Stimulated activated naive CD8-positive, alpha-beta T cell treated with anti-CD3 and anti-CD28 coated beads, Interleukin-15, amount 100 ng/mL, for 72 hours (primary cell): ENCODE measurements at regions not wholly inside any gene's neighbourhood (a gene's known extent, or its start where the extent isn't known, plus 50 kb on each side); places are given as distances from the start of the nearest gene placed in this dataset.

Experiments
- ATAC-seq: fragments of 150-1000 bp; cut with Tn5 transposase; 2 replicates; pipeline ENCODE4 v1.10.0; 2021; ENCODE audit warnings: mild to moderate bottlenecking, moderate library complexity
- DNase-seq, 2 donors: peaks; one replicate each; pipeline ENCODE4 v3.0.0; 2021 to 2022
- H3K27ac Mint-ChIP-seq, 2 donors: one replicate each; pipeline ENCODE4 v1.8.0; 2022; ENCODE audit warnings: mild to moderate bottlenecking in 2 of 2, mixed read lengths in 2 of 2, moderate library complexity in 2 of 2
- H3K27me3 Mint-ChIP-seq: one replicate; pipeline ENCODE4 v1.8.0; 2022; ENCODE audit warnings: mixed read lengths
- H3K4me1 Mint-ChIP-seq: one replicate; pipeline ENCODE4 v1.8.0; 2022; ENCODE audit warnings: mild to moderate bottlenecking, mixed read lengths
- H3K4me3 Mint-ChIP-seq, 2 donors: one replicate each; pipeline ENCODE4 v1.8.0; 2022; ENCODE audit warnings: mild to moderate bottlenecking in 2 of 2, mixed read lengths in 2 of 2, moderate library complexity in 1 of 2
- H3K9me3 Mint-ChIP-seq, 2 donors: one replicate each; pipeline ENCODE4 v1.8.0; 2022; ENCODE audit warnings: mixed read lengths in 2 of 2

- Mint-ChIP-seq H3K4me3 (no peak overlapping the region), H3K27ac (no peak overlapping the region), H3K4me1 (no peaks in the 10 kb centered on the region), H3K9me3 (no peaks in the 10 kb centered on the region), H3K27me3 (no peaks in the 10 kb centered on the region)
- ATAC-seq (no peak), DNase-seq (no peak)
Measured at GRCh38 chrX:103158317-103158621, 56.6 kb upstream of the BEX4 start.

GRCh38 chrX:103157496-103158316, 57.2 kb upstream of the BEX4 start:
- ATAC-seq, result no peak
- H3K27me3 Mint-ChIP-seq, result no peaks in the 10 kb centered on the region
- peaks cover under 1% of the 10 kb centered on the region for H3K4me1 Mint-ChIP-seq
- H3K4me3 Mint-ChIP-seq, result no peak overlapping the region
- H3K9me3 Mint-ChIP-seq, result no peaks in the 10 kb centered on the region
- no peak overlapping the region for H3K27ac Mint-ChIP-seq
- peak in 1 of 2 donors; percentile 8 for DNase-seq

GRCh38 chrX:103155201-103155600, 59.7 kb upstream of the BEX4 start:
- ATAC-seq, result no peak
- Mint-ChIP-seq H3K4me3 (no peak overlapping the region), H3K27ac (no peak overlapping the region), H3K27me3 (no peaks in the 10 kb centered on the region), H3K9me3 (no peaks in the 10 kb centered on the region), H3K4me1 (peaks cover 8% of the 10 kb centered on the region)
- no peak for DNase-seq

GRCh38 chrX:103153661-103154060, 60.7 kb upstream of the NXF3 start:
- Mint-ChIP-seq H3K4me3 (no peak overlapping the region), H3K4me1 (peaks cover 8% of the 10 kb centered on the region), H3K27ac (no peak overlapping the region), H3K27me3 (no peaks in the 10 kb centered on the region), H3K9me3 (no peaks in the 10 kb centered on the region)
- ATAC-seq (no peak), DNase-seq (no peak)

GRCh38 chrX:103151799-103152198, 58.9 kb upstream of the NXF3 start:
- H3K27ac Mint-ChIP-seq, result no peak overlapping the region
- H3K9me3 Mint-ChIP-seq, result no peaks in the 10 kb centered on the region
- peaks cover 8% of the 10 kb centered on the region for H3K4me1 Mint-ChIP-seq
- H3K27me3 Mint-ChIP-seq, result no peaks in the 10 kb centered on the region
- DNase-seq (no peak), ATAC-seq (no peak)
- H3K4me3 Mint-ChIP-seq, result no peak overlapping the region

GRCh38 chrX:103149652-103150051, 56.7 kb upstream of the NXF3 start:
- H3K4me1 Mint-ChIP-seq, result peaks cover 8% of the 10 kb centered on the region
- H3K4me3 Mint-ChIP-seq, result no peak overlapping the region
- no peaks in the 10 kb centered on the region for H3K9me3 Mint-ChIP-seq
- no peak overlapping the region for H3K27ac Mint-ChIP-seq
- DNase-seq (no peak), ATAC-seq (no peak)
- no peaks in the 10 kb centered on the region for H3K27me3 Mint-ChIP-seq

GRCh38 chrX:103148075-103148474, 55.1 kb upstream of the NXF3 start:
- Mint-ChIP-seq H3K4me1 (peaks cover 8% of the 10 kb centered on the region), H3K27me3 (no peaks in the 10 kb centered on the region), H3K4me3 (no peak overlapping the region), H3K9me3 (no peaks in the 10 kb centered on the region), H3K27ac (no peak overlapping the region)
- ATAC-seq (no peak), DNase-seq (no peak)
